GM18867 (cell line): ENCODE measurements at regions not wholly inside any gene's neighbourhood (a gene's known extent, or its start where the extent isn't known, plus 50 kb on each side); places are given as distances from the start of the nearest gene placed in this dataset.

Experiments
- ATAC-seq: cut with Tn5 transposase; IDR thresholded peaks from one replicate; pipeline ENCODE4 v1.9.1; 2021; ENCODE audit warnings: mild to moderate bottlenecking, moderate library complexity; ENCODE audit not compliant: unreplicated experiment

- no peak for ATAC-seq
Measured at GRCh38 chr16:5527817-5528216, 430.2 kb upstream of the EEF2KMT start.

GRCh38 chr16:5526826-5527225 lies 429.2 kb upstream of the EEF2KMT start:
- no peak for ATAC-seq

DNA sequence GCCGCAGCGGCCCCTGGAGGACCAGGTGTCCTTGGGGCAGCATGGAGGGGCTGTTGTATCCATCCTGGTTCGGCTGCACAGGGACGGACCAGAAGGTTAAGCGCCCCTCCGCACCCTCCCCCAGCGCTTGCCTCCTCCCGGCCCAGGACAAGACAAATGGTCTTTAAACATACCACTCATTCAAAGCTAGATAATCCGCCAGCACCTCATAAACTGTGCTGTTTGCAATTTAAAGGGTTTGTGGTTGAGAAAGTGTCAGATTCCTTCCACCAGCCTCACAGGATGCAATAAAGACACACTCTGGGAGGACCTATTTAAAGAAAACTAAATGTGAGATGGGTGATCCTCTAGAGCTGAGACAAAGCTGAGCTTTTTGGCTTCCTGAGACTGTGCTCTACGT lies 426.2 kb upstream of the EEF2KMT start:
- no peak for ATAC-seq

DNA sequence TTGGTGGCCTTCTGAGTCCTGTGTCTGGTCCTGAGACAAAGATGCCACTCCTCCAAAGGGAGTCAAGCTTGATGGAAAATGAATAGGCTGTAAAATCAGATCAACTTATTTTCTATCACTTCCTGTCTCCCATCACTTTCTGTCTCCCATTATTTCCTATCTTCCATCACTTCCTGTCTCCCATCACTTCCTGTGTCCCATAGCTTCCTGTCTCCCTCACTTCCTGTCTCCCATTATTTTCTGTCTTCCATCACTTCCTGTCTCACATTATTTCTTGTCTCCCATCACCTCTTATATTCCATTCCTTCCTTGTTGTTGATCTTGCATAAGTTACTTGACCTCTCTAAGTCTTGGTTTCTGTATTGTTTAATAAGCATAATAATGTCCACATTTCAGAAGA lies 418.5 kb upstream of the EEF2KMT start:
- no peak for ATAC-seq

GRCh38 chr16:5512014-5512413 lies 414.4 kb upstream of the EEF2KMT start:
- no peak for ATAC-seq

GRCh38 chr16:5510819-5511370 lies 413.3 kb upstream of the EEF2KMT start:
- ATAC-seq = no peak

GRCh38 chr16:5509794-5510193 lies 412.2 kb upstream of the EEF2KMT start:
- no peak for ATAC-seq

- ATAC-seq = no peak
Measured at GRCh38 chr16:5509336-5509735, 411.7 kb upstream of the EEF2KMT start.

GRCh38 chr16:5508371-5508770 lies 410.8 kb upstream of the EEF2KMT start:
- no peak for ATAC-seq

DNA sequence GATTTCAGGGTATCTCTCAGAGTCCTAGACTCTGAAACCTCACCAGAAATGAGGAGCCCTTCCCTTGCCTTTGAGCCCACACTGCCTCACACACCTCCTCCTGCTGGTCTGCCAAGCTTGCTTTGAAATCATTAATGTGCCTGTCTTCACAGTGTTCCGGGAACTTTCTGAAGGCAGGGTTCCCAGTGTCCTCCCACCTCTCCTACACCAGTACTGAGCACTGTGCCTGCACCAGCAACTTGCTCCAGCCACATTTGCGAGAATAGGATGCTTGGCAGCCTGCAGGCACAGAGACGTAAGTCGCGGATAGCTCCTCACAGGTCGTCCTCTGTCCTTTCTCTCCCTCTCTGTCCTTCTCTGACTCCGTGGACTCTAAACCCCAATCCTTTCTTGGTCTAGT lies 408.4 kb upstream of the EEF2KMT start:
- no peak for ATAC-seq

DNA sequence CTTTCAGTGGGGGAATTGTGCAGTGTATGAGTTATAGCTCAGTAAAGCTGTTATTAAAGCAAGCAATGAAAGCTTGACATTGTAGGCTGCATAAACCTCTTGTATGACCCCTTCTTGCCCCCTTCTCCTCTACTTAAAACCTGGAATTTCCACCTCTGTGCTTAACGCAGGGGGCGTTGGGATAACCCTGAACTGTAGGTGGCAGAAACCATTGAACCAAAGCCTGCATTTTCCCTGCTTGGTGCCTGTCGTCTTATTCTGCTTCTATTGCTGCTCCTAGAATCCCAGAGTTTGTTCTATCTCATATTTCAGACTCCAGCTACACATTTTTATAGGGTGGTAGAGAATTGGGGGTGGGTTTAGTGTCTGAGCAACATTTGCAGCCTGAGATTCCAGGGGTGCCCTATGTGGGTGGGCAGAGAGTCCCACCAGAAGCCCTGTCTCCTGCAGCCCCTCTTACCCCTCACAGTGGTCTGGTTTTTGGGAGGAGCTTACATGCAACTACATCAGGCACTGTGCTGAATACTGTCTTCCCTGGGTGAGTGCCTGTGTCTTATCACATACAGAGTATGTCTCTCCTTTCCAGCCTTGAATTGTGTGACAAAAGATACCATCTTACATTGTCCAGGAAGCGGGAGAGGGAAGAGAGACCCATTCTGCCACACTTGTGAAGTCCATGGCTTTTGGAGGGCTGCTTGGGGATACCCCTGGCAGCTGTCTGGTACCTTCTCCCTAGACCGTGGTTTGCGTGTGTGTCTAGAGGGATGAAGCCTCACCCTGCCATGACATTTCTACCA lies 407.7 kb upstream of the EEF2KMT start:
- ATAC-seq = no peak

DNA sequence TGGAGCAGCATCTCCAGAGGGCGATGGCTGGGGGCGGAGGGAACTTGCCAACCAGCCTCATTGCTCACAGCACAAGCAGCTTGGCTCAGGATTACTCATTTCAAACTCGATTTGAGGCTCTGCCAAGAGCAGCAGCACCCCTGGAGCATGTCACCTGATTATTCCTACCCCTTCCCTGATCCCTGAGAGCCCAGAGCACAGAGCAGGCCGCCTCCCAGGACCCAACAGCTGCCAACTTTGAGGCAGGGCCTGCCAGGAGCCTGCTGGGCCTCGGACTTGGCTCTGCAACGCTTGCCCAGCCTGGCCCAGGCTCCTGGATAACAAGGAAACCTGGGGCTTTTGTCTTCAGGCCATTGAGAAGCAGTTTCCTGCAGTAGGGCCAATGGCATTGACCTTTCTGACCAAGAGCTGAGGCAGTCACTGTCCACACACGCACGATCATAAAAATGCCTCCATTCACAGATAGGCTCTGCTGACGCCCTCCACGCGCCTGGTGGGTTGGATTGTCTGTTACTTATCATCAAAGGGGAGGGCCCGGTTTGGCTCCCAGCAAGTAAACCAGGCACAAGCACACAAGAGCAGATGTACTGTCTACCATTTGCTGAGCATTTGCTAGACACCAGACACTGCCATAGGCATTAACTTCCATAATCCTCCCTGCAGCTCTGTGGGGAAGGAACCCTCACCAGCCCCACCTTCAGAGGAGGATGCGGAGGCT lies 406.6 kb upstream of the EEF2KMT start:
- no peak for ATAC-seq

GRCh38 chr16:5502944-5503343 lies 405.3 kb upstream of the EEF2KMT start:
- no peak for ATAC-seq

DNA sequence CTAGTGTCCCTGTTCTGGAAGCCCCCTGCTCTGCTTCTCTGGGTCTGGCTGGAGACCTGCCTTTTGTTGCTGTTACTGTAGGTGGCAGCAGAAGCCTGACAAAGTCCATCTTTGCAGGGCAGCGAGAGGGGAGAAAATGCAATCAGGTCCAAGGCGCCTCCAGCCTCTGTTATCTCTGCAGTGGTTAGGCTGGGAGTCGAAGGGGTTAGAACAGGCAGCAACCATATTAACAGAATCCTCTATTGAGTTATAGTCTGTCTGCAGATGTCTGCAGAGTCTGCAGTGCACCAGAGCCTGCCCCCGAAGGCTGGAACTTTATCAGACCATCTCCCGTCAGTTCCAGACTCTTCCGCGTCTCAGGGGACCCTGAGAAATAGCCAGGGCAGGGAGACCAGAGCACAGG lies 404.9 kb upstream of the EEF2KMT start:
- no peak for ATAC-seq

- no peak for ATAC-seq
Measured at GRCh38 chr16:5500526-5500925, 402.9 kb upstream of the EEF2KMT start.

GRCh38 chr16:5498562-5498961 lies 401.0 kb upstream of the EEF2KMT start:
- ATAC-seq = no peak

DNA sequence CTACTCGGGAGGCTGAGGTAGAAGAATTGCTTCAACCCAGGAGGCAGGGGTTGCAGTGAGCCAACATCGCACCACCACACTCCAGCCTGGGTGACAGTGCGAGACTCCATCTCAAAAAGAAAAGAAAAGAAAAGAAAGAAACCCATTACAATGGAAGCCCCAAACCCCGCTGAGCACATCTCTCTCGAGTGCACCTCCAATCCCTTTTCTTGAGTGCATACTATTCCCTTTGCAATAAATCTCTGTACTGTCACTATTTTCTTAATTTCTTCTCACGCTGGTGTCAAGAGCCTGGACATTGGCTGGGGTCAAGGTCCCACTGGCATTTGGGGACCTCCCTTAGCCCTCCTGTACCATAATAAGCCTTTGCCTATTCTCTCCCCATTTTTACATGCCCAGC lies 398.4 kb upstream of the EEF2KMT start:
- ATAC-seq = no peak

DNA sequence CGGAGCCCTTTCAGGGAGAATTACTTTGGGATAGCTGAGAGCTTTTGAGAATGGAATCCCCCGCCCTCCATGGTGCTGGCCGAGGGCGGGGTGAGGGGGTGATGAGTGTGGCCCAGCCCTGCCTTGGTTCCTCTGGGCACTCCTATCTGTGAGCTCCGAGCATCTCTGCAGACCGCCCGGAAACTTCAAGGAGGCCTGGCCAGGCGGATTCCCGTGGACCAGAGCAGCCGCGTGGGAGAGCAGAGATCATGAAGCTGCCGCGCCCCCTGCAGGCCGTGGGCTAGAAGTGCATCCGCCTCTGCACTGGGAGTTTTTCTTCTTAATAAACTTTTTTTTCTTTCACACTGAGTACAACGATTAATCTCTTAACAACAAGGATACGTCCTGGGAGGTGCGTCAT lies 392.9 kb upstream of the EEF2KMT start:
- ATAC-seq = no peak

DNA sequence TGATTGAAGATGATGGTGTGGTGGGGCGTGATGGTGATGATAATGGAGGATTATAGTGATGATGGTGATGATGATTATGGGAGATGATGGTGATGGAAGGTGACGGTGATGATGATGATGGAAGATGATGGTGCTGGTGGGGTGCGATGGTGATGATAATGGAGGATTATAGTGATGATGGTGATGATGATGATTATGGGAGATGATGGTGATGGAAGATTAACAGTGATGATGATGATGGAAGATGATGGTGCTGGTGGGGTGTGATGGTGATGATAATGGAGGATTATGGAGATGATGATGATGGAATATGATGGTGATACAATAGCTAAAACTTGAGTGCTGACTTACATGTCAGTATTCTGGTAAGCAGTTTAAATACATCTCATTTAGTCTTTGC lies 391.0 kb upstream of the EEF2KMT start:
- no peak for ATAC-seq

- ATAC-seq = no peak
Measured at GRCh38 chr16:5487728-5488127, 390.1 kb upstream of the EEF2KMT start.

- ATAC-seq = no peak
Measured at GRCh38 chr16:5482256-5482655, 384.7 kb upstream of the EEF2KMT start.
